ENCODE measurements at regions not wholly inside any gene's neighbourhood (a gene's known extent, or its start where the extent isn't known, plus 50 kb on each side); places are given as distances from the start of the nearest gene placed in this dataset.

DNA sequence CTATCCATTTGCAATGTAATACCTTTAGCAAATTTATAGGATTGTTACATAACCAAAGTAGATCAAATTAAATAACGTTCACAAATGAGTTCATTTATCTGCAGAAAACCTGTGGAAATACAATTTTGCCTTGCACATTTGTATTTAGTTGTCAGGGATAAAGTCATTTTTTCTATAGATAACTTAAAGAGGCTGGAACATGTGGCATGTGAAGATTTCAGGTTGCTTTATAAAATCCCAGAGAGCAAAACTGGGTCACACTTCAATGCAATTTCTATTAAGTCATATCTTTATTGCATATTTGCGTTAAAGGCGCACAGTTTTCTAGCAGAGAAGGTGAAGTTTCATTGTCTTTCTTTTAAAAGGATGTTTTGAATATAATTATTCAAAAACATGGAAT, 342.4 kb downstream of the USP25 start:
- no peak for ATAC-seq (ENCODE audit: low read depth)
- Histone ChIP-seq H3K27me3 (ENCODE audit: insufficient read depth, poor library complexity, severe bottlenecking) (no peaks in the 10 kb centered on the region), H3K9me3 (ENCODE audit: severe bottlenecking) (no peaks in the 10 kb centered on the region), H3K27ac (ENCODE audit: poor library complexity, severe bottlenecking) (no peak overlapping the region), H3K4me3 (ENCODE audit: severe bottlenecking) (no peak overlapping the region), H3K36me3 (ENCODE audit: low read depth) (no peaks in the 10 kb centered on the region), H3K4me1 (ENCODE audit: insufficient read depth, poor library complexity, severe bottlenecking) (peaks cover 3% of the 10 kb centered on the region)
- TF ChIP-seq, protein P1, sequence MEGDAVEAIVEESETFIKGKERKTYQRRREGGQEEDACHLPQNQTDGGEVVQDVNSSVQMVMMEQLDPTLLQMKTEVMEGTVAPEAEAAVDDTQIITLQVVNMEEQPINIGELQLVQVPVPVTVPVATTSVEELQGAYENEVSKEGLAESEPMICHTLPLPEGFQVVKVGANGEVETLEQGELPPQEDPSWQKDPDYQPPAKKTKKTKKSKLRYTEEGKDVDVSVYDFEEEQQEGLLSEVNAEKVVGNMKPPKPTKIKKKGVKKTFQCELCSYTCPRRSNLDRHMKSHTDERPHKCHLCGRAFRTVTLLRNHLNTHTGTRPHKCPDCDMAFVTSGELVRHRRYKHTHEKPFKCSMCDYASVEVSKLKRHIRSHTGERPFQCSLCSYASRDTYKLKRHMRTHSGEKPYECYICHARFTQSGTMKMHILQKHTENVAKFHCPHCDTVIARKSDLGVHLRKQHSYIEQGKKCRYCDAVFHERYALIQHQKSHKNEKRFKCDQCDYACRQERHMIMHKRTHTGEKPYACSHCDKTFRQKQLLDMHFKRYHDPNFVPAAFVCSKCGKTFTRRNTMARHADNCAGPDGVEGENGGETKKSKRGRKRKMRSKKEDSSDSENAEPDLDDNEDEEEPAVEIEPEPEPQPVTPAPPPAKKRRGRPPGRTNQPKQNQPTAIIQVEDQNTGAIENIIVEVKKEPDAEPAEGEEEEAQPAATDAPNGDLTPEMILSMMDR (IDR thresholded peaks at IDR 0.05; ENCODE audit: poor library complexity, severe bottlenecking), result no peak
- DNase-seq (ENCODE audit: low spot score), result no peak

DNA sequence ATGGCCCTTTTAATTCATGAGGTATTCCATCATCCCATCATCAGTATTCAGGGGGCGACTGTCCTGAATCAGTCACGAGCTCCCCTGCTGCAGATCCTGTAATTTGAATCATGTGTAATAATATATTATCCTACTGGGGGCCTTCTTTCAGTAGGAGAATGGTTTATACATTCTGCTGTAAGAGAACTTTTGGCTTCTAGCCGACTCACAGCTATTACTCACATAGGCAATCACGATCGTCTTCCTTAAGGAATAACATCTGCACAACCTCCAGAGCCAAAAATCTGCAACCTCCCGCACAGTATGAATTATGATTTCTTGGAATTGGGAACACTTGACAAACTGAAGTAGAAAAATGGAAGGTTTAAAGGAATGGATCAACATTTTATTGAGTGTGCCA, 343.0 kb downstream of the USP25 start:
- TF ChIP-seq, protein P1 (IDR thresholded peaks at IDR 0.05; ENCODE audit: poor library complexity, severe bottlenecking), result no peak
- peak; percentile 67; the same call in 2 of the 3 replicates for ATAC-seq (ENCODE audit: low read depth)

DNA sequence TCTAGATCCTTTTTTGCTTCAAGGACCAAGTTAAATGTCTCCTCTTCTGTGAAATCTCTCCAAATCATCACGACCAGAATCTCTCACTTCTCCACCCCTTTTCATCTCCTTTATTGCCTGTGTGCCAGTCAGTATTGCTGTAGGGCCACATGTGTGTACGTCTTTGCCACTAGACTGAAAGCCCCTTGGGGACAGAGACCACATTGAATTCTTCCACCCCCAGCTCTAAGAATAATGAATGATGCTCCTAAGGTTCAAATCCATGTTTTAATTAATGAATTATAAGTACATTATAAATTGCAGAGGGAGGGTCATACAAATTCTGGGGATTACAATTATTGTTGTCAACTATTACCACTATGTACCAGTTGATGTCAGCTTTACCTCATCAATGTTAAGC, 343.8 kb downstream of the USP25 start:
- DNase-seq (ENCODE audit: low spot score), result no peak
- Histone ChIP-seq H3K4me3 (ENCODE audit: severe bottlenecking) (no peak overlapping the region), H3K4me1 (ENCODE audit: insufficient read depth, poor library complexity, severe bottlenecking) (peaks cover 3% of the 10 kb centered on the region), H3K36me3 (ENCODE audit: low read depth) (no peaks in the 10 kb centered on the region), H3K27ac (ENCODE audit: poor library complexity, severe bottlenecking) (no peak overlapping the region), H3K9me3 (ENCODE audit: severe bottlenecking) (no peaks in the 10 kb centered on the region), H3K27me3 (ENCODE audit: insufficient read depth, poor library complexity, severe bottlenecking) (no peaks in the 10 kb centered on the region)
- TF ChIP-seq, protein P1 (IDR thresholded peaks at IDR 0.05; ENCODE audit: poor library complexity, severe bottlenecking), result no peak
- no peak for ATAC-seq (ENCODE audit: low read depth)

More for the DNA sequence above, 343.0 kb downstream of the USP25 start:
- no peak for DNase-seq (ENCODE audit: low spot score)
- Histone ChIP-seq H3K36me3 (ENCODE audit: low read depth) (no peaks in the 10 kb centered on the region), H3K27ac (ENCODE audit: poor library complexity, severe bottlenecking) (no peak overlapping the region), H3K27me3 (ENCODE audit: insufficient read depth, poor library complexity, severe bottlenecking) (no peaks in the 10 kb centered on the region), H3K4me3 (ENCODE audit: severe bottlenecking) (no peak overlapping the region), H3K4me1 (ENCODE audit: insufficient read depth, poor library complexity, severe bottlenecking) (peaks cover 3% of the 10 kb centered on the region), H3K9me3 (ENCODE audit: severe bottlenecking) (no peaks in the 10 kb centered on the region)

DNA sequence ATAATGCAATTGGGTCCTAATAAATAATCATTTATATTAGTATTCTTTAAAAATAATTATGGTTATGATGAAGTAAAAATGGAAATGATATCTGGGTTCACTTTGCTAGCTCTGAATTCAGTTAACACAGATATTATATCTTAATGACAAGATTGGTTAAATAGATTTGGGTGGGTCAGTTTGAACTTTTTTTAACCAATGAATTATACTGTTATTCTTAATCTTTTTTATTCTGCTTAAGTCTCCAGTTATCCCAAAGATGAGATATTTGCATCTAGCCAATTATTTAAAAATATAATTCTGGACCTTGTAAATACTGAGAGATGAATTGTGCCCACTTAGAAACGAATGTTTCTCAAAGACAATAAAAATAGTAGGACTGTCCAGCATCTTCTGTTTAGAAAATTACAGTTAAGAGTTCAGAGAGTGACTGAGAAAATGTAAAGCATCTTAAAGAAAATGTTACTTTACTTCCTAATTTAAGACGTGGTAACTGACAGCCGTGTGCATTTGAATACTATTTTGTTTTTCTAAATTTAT, 345.2 kb downstream of the USP25 start:
- TF ChIP-seq, protein P1 (IDR thresholded peaks at IDR 0.05; ENCODE audit: poor library complexity, severe bottlenecking), result no peak
- no peak for DNase-seq (ENCODE audit: low spot score)
- Histone ChIP-seq H3K27me3 (ENCODE audit: insufficient read depth, poor library complexity, severe bottlenecking) (no peaks in the 10 kb centered on the region), H3K4me3 (ENCODE audit: severe bottlenecking) (no peak overlapping the region), H3K27ac (ENCODE audit: poor library complexity, severe bottlenecking) (no peak overlapping the region), H3K9me3 (ENCODE audit: severe bottlenecking) (no peaks in the 10 kb centered on the region), H3K4me1 (ENCODE audit: insufficient read depth, poor library complexity, severe bottlenecking) (peaks cover 4% of the 10 kb centered on the region), H3K36me3 (ENCODE audit: low read depth) (no peaks in the 10 kb centered on the region)
- ATAC-seq (ENCODE audit: low read depth), result no peak

DNA sequence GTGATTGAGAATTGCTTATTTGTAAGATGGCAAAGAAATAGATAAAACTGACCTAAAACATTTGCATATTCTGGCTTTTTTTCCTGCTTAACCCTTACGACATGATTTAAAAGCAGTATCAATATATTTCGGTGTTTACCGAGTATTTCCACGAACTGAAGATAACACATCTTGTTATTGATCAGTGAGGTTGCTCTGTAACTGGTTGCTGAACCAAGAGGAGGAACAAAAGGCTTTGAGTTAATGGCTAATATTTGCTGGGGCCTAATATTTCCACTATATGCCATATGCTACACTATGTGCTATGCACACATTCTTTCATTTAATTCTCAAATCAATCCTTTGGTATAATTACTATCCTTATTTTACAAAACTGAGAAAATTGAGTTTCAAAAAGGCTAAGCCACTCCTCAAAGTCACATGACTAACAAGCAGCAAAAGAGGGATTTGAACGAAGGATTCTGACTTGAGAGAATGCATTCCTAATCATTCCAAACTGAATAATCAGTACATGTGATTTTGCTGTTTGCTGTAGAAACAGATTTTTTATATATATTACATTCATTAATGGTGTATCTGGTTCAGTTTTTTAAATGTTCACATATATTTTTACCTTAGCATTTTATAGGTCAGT, 346.0 kb downstream of the USP25 start:
- no peak overlapping the region for H3K27ac ChIP-seq (ENCODE audit: poor library complexity, severe bottlenecking)
- H3K4me1 ChIP-seq (ENCODE audit: insufficient read depth, poor library complexity, severe bottlenecking), result peaks cover 11% of the 10 kb centered on the region
- DNase-seq (ENCODE audit: low spot score) (no peak), ATAC-seq (ENCODE audit: low read depth) (no peak)
- TF ChIP-seq, protein P1 (IDR thresholded peaks at IDR 0.05; ENCODE audit: poor library complexity, severe bottlenecking), result no peak
- H3K4me3 ChIP-seq (ENCODE audit: severe bottlenecking), result no peak overlapping the region
- H3K36me3 ChIP-seq (ENCODE audit: low read depth), result no peaks in the 10 kb centered on the region
- no peaks in the 10 kb centered on the region for H3K9me3 ChIP-seq (ENCODE audit: severe bottlenecking)
- no peaks in the 10 kb centered on the region for H3K27me3 ChIP-seq (ENCODE audit: insufficient read depth, poor library complexity, severe bottlenecking)

Data from RWPE2 (cell line).